H9 (cell line): ENCODE measurements at regions not wholly inside any gene's neighbourhood (a gene's known extent, or its start where the extent isn't known, plus 50 kb on each side); places are given as distances from the start of the nearest gene placed in this dataset.

Experiments
- DNase-seq: peaks from one replicate; pipeline ENCODE4 v3.0.0-alpha.2; 2017
- H2AFZ ChIP-seq: one replicate; pipeline ENCODE4 v1.6.1; 2013; ENCODE audit warnings: mild to moderate bottlenecking, low read length, control low read depth, moderate library complexity
- H2AK5ac ChIP-seq: 2 replicates; pipeline ENCODE4 v1.6.1; 2013; ENCODE audit warnings: low read length, control low read depth, mixed read lengths; ENCODE audit not compliant: insufficient read length
- H2BK120ac ChIP-seq: one replicate; pipeline ENCODE4 v1.6.1; 2013; ENCODE audit warnings: low read depth, mild to moderate bottlenecking, low read length, control low read depth, inconsistent platforms; ENCODE audit not compliant: poor library complexity, severe bottlenecking
- H2BK12ac ChIP-seq: 2 replicates; pipeline ENCODE4 v1.6.1; 2013; ENCODE audit warnings: low read length, control low read depth, mixed read lengths, low read depth; ENCODE audit not compliant: insufficient read length
- H2BK15ac ChIP-seq: 2 replicates; pipeline ENCODE4 v1.6.1; 2013; ENCODE audit warnings: low read depth, low read length, control low read depth
- H2BK20ac ChIP-seq: one replicate; pipeline ENCODE4 v1.6.1; 2013; ENCODE audit warnings: low read depth, mild to moderate bottlenecking, low read length, control low read depth, inconsistent platforms; ENCODE audit not compliant: poor library complexity, severe bottlenecking
- H2BK5ac ChIP-seq: 2 replicates; pipeline ENCODE4 v1.6.1; 2013; ENCODE audit warnings: low read length, control low read depth, mixed read lengths; ENCODE audit not compliant: insufficient read length
- H3K14ac ChIP-seq: 2 replicates; pipeline ENCODE4 v1.6.1; 2013; ENCODE audit warnings: low read length, control low read depth; ENCODE audit not compliant: insufficient read depth
- H3K18ac ChIP-seq: 2 replicates; pipeline ENCODE4 v1.6.1; 2013; ENCODE audit warnings: low read depth, mild to moderate bottlenecking, mixed read lengths, low read length, control low read depth; ENCODE audit not compliant: insufficient read length
- H3K23ac ChIP-seq: 2 replicates; pipeline ENCODE4 v1.6.1; 2013; ENCODE audit warnings: low read length, control low read depth, mixed read lengths, low read depth; ENCODE audit not compliant: insufficient read length
- H3K23me2 ChIP-seq: 2 replicates; pipeline ENCODE4 v1.6.1; 2013; ENCODE audit warnings: low read depth, mild to moderate bottlenecking, mixed read lengths, low read length, control low read depth; ENCODE audit not compliant: insufficient read length, poor library complexity, severe bottlenecking
- H3K27ac ChIP-seq: 2 replicates; pipeline ENCODE4 v1.5.1; 2013; ENCODE audit warnings: low read length, control low read depth, mixed read lengths, low read depth; ENCODE audit not compliant: insufficient read length
- H3K27me3 ChIP-seq: 2 replicates; pipeline ENCODE4 v1.6.1; 2013; ENCODE audit warnings: low read length, control low read depth, inconsistent platforms; ENCODE audit not compliant: insufficient read depth
- H3K4ac ChIP-seq: 2 replicates; pipeline ENCODE4 v1.6.1; 2013; ENCODE audit warnings: low read depth, mild to moderate bottlenecking, control low read depth, inconsistent platforms, low read length, moderate library complexity
- H3K4me1 ChIP-seq: 2 replicates; pipeline ENCODE4 v1.6.1; 2013; ENCODE audit warnings: low read length, control low read depth, inconsistent platforms; ENCODE audit not compliant: insufficient read depth
- H3K4me2 ChIP-seq: 2 replicates; pipeline ENCODE4 v1.6.1; 2013; ENCODE audit warnings: low read length, control low read depth, mixed read lengths; ENCODE audit not compliant: insufficient read length, insufficient read depth
- H3K56ac ChIP-seq: 2 replicates; pipeline ENCODE4 v1.6.1; 2013; ENCODE audit warnings: low read depth, mild to moderate bottlenecking, mixed read lengths, low read length, control low read depth; ENCODE audit not compliant: insufficient read length
- H3K79me1 ChIP-seq: 2 replicates; pipeline ENCODE4 v1.6.1; 2013; ENCODE audit warnings: low read depth, mild to moderate bottlenecking, moderate library complexity, low read length, control low read depth, inconsistent platforms; ENCODE audit not compliant: insufficient read depth, poor library complexity, severe bottlenecking
- H3K79me2 ChIP-seq: 2 replicates; pipeline ENCODE4 v1.6.1; 2013; ENCODE audit warnings: low read length, control low read depth, inconsistent platforms; ENCODE audit not compliant: insufficient read depth
- H3K9ac ChIP-seq: 2 replicates; pipeline ENCODE4 v1.6.1; 2013; ENCODE audit warnings: low read length, control low read depth, mixed read lengths; ENCODE audit not compliant: insufficient read length; ENCODE audit errors: extremely low read depth
- H3K9me3 ChIP-seq: one replicate; pipeline ENCODE4 v1.6.1; 2013; ENCODE audit warnings: low read depth, low read length, inconsistent platforms; ENCODE audit not compliant: control insufficient read depth
- H3T11ph ChIP-seq: one replicate; pipeline ENCODE4 v1.6.1; 2013; ENCODE audit warnings: mild to moderate bottlenecking, low read length, control low read depth, inconsistent platforms
- H4K20me1 ChIP-seq: one replicate; pipeline ENCODE4 v1.6.1; 2013; ENCODE audit not compliant: control insufficient read depth, insufficient read length, insufficient read depth
- H4K5ac ChIP-seq: 2 replicates; pipeline ENCODE4 v1.6.1; 2013; ENCODE audit warnings: low read depth, mild to moderate bottlenecking, mixed read lengths, low read length, control low read depth; ENCODE audit not compliant: insufficient read length
- H4K8ac ChIP-seq: replicated peaks from 2 replicates; pipeline ENCODE4 v1.6.1; 2013; ENCODE audit warnings: low read length, control low read depth, mixed read lengths, low read depth; ENCODE audit not compliant: insufficient read length
- H4K91ac ChIP-seq: 2 replicates; pipeline ENCODE4 v1.6.1; 2013; ENCODE audit warnings: low read depth, mild to moderate bottlenecking, moderate library complexity, mixed read lengths, low read length, control low read depth; ENCODE audit not compliant: insufficient read length
- H3K27ac Mint-ChIP-seq, 3 experiments: 2 replicates in 2 of 3; 3 replicates in 1 of 3; pipeline ENCODE4 v1.8.0; 2020 to 2021; ENCODE audit warnings: mixed read lengths in 3 of 3, mild to moderate bottlenecking in 1 of 3, moderate library complexity in 1 of 3
- H3K27me3 Mint-ChIP-seq: 2 replicates; pipeline ENCODE4 v1.8.0; 2021; ENCODE audit warnings: low read depth, mild to moderate bottlenecking, moderate library complexity, mixed read lengths
- H3K36me3 Mint-ChIP-seq, 3 experiments: 2 replicates in 2 of 3; 3 replicates in 1 of 3; pipeline ENCODE4 v1.8.0; 2020 to 2021; ENCODE audit warnings: low read depth in 3 of 3, mixed read lengths in 3 of 3; ENCODE audit not compliant: insufficient read depth in 1 of 3
- H3K4me1 Mint-ChIP-seq, 2 experiments: 2 replicates each; pipeline ENCODE4 v1.8.0; 2020; ENCODE audit warnings: mixed read lengths in 2 of 2
- H3K4me3 Mint-ChIP-seq, 2 experiments: 2 replicates in 1 of 2; 3 replicates in 1 of 2; pipeline ENCODE4 v1.8.0; 2020 to 2021; ENCODE audit warnings: mild to moderate bottlenecking in 2 of 2, mixed read lengths in 2 of 2, moderate library complexity in 1 of 2
- H3K9me3 Mint-ChIP-seq, 2 experiments: 2 replicates in 1 of 2; 3 replicates in 1 of 2; pipeline ENCODE4 v1.8.0; 2020; ENCODE audit warnings: mild to moderate bottlenecking in 2 of 2, mixed read lengths in 2 of 2, moderate library complexity in 1 of 2
- CTCF ChIP-seq: fragments of 200-600 bp; sonication (generic); conservative IDR thresholded peaks from 3 replicates; pipeline ENCODE4 v1.8.0; 2021; ENCODE audit warnings: antibody characterized with exemption, mild to moderate bottlenecking
- WGBS: extraction: QIAGEN DNeasy Blood & Tissue Kit; methylation state at CpG from one replicate; pipeline ENCODE4 v1.1.7; 2013; ENCODE audit warnings: missing lambda C conversion rate, low lambda C conversion rate, mixed read lengths; ENCODE audit not compliant: insufficient read length; ENCODE audit errors: extremely low coverage; 5-methylcytosine and 5-hydroxymethylcytosine counted together

DNA sequence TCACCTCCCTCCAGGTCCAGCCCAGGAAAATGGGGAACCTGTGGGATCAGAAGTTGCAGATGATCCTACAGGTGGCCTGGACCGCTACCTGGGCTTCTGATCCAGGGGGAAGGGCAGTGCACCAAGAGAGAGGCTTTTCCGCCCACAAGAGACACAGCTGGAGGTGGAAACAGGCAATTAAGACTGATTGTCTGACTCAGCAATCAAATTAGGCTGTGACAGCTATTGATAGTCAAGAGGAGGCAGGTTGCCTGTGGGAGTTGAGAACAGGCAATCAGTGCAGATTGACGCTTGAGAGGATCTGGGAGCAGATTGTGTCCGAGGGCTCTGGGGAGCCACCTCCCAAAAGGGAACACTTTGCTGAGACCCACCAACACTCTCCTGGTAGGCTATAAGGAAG, 71.1 kb upstream of the SLC44A1 start:
- Histone ChIP-seq H4K5ac (no peak overlapping the region), H3K18ac (no peak overlapping the region), H2AK5ac (no peak overlapping the region), H3K4ac (no peak overlapping the region), H3K23me2 (no peaks in the 10 kb centered on the region), H3K27me3 (no peaks in the 10 kb centered on the region), H3K79me2 (no peaks in the 10 kb centered on the region), H3K4me1 (peaks cover 12% of the 10 kb centered on the region; the same call in 1 of the 2 replicates), H3K56ac (no peak overlapping the region), H3K4me2 (peak overlapping the region; percentile 1), H3K79me1 (no peaks in the 10 kb centered on the region), H3K27ac (no peak overlapping the region), H2BK120ac (no peak overlapping the region), H2BK12ac (no peak overlapping the region), H4K91ac (no peak overlapping the region), H2AFZ (no peak overlapping the region), H3K23ac (no peak overlapping the region), H3K9ac (no peak overlapping the region), H2BK5ac (no peak overlapping the region), H3K9me3 (no peaks in the 10 kb centered on the region), H2BK15ac (no peak overlapping the region), H3T11ph (no peak overlapping the region), H4K20me1 (no peaks in the 10 kb centered on the region), H2BK20ac (no peak overlapping the region), H3K14ac (no peak overlapping the region), H4K8ac (no peak overlapping the region)
- H3K36me3 Mint-ChIP-seq, result no peaks in the 10 kb centered on the region
- peak; percentile 74 for DNase-seq
- no CpG with 5 or more reads among the region's 4 CpGs for WGBS
- no peaks in the 10 kb centered on the region for H3K9me3 Mint-ChIP-seq
- H3K4me3 Mint-ChIP-seq, result peak overlapping the region in 1 of 2 experiments; percentile 65; a peak in 3 of 5 replicates
- peak overlapping the region in 2 of 3 experiments; percentile 36 to 66; a peak in 3 of 7 replicates for H3K27ac Mint-ChIP-seq
- H3K27me3 Mint-ChIP-seq, result no peaks in the 10 kb centered on the region
- no peak for TF ChIP-seq CTCF
- H3K4me1 Mint-ChIP-seq, result peaks cover 32 to 33% of the 10 kb centered on the region in 2 experiments
